ENCODE measurements at regions not wholly inside any gene's neighbourhood (a gene's known extent, or its start where the extent isn't known, plus 50 kb on each side); places are given as distances from the start of the nearest gene placed in this dataset.

DNA sequence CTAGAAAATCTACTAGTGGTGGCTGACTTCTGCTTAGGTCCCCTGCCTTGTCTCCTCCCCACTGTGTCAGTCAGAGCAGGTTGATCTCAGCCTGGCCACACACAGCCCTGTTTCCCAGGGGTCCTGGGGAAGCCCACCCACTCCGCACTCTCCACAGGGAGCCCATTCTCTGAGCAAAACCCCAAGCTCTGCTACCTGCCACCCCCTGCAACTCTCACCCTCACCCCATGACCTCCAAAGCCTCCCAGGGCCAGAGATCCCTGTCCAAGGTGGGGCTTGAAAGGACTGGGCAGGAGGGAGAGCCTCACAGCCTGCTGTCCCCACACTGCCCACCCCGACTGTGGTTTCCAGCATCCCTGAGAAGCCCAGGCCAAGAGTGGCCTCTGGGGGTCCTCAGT lies 58.8 kb upstream of the ZNF536 start:
- FAIRE-seq, result no peak

DNA sequence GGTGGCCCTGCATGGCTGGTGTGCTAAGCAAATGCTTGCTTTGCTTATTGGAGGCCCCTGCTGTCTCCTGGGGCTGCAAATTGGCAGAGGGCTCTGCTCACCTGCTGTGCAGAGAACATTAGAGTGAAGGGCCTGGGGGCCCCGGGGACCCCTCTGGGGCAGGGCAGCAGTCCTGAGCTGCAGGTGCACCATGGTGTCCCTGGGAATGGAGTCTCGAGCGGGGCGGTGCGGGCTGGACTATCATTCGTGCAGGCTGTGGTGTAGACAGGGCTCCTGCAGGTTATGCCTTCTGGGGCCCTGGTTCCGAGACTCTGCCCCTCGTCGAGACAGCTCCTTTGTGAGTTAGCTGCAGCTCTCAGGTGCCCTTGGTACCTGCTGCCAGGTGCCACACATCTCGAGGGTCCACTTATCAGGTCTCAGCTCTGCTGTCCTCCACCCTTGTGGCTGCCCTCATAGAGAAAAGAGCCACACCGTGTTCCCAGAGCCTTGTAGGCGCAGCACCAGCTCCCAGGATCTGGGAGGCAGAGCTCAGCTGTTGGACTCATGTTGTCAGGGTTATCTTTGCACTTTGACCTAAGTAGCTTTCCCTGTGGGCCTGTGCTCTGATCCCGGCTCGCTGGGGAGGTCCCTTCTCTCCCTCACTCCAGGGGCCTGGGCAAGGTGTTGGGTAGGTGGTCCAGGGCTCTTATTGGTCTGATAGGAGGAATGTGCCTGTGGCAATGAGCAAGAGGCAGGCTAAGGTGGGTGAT lies 58.0 kb upstream of the ZNF536 start:
- FAIRE-seq, result no peak

DNA sequence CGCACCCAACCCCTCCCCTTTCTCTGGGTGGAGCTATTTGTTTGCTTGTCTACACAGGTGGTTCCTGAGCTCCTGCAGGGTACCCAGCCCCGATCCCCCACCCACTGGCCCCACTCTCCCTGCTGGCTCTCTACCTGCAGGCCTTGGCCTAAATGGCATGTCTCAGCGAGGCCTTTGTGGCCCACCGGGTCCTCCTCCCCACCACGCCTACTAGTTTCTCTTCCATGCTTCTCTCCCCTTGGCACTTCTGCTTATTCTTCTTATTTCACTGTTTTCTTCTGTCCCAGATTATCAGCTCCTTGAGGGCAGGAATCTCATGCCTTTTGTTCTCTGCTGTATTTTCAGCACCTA lies 57.4 kb upstream of the ZNF536 start:
- no peak for FAIRE-seq

- no peak for FAIRE-seq
Measured at GRCh38 chr19:30315159-30315558, 57.0 kb upstream of the ZNF536 start.

- FAIRE-seq, result no peak
Measured at GRCh38 chr19:30316000-30316491, 56.1 kb upstream of the ZNF536 start.

- FAIRE-seq, result no peak
Measured at GRCh38 chr19:30316560-30317106, 55.6 kb upstream of the ZNF536 start.

GRCh38 chr19:30317403-30317802 lies 54.8 kb upstream of the ZNF536 start:
- no peak for FAIRE-seq

DNA sequence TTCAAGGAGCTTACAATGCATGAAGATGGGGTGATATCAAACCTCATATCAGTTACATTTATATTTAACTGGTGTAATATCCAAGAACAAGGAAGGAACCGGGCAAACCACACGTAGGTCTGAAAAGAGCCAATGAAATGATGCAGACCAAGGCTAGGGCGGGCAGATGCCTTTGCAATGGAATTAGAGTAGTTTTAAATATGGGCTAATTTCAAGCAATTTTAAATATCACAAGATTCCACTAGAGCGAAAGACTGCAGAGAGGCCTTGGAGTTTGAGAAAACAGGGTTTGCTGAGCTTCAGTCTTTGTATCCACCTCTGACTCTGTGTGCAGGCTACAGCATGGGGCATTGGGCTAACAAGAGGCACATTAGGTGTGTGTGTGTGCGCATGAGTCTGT lies 53.9 kb upstream of the ZNF536 start:
- FAIRE-seq, result no peak

DNA sequence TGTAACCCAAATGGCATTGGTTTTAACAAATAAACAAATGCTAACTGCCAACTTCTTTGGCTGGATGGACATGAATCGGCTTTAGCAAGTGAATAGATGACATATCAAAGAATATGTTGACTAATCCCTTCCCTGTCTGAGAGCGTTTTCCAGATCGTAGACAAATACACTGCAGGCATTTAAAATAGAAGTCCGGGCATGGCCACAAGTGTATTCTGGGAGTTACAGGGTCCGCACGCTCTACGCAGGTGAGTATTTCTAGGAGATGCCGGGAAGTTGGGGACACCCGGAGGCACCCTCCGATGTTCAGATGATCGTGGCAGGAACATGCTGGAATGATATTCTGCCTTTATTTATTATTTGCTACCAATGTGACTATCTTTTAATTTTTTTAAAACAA lies 53.2 kb upstream of the ZNF536 start:
- no peak for FAIRE-seq

DNA sequence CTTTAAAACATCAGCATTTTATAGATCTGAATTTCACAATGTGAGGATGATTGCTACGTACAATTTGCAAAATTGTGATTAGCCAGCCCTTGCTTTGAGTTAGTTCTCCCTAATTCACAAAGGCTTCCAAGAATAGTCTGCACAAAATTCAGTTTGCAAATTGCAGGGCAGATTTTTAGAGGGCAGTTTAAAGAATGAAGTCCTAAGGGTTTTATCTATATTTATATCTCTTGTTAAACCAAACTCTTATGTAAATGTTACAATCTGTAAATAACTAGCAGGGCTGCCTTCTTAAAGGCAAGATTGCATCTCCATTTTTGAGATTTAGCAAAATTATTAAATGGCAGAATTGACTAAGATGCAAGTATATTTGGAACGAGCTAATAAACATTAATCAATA lies 52.8 kb upstream of the ZNF536 start:
- no peak for FAIRE-seq

DNA sequence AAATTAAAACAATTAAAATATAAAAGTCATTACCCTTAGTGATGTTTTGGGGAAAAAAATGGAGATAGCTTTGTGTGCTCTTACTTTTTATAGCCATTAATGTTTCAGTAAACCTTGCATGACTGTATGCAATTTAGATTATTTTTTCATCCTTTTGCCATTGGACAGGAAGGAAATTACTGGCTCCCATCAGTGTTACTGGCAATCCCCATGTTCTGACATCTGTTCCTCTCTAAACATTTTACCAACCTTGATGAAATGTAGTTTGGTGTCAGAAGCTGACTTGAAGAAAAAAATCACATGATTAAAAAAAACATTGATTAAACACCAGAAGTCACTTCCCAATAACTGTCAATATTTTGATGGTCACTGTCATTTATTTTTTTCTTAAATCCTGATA lies 52.3 kb upstream of the ZNF536 start:
- FAIRE-seq, result no peak

- FAIRE-seq, result no peak
Measured at GRCh38 chr19:30320466-30320865, 51.7 kb upstream of the ZNF536 start.

DNA sequence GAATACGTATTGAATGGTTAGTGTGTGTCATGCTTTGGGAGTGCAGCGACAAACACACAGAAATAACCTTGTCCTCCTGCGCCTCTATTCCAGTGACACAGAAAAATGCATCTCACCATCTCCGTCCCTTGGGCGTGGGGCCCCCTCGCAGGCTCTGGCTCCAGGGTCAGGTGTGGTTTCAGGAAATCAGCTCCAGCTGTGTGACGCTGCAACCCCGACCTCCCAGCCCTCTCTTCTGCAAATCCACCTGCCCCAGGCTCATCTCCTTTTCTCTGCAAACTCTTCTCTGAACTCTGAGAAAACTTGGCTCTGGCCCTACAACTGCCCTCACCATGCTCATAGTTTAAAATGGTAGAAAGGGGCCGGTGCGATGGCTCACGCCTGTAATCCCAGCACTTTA lies 51.3 kb upstream of the ZNF536 start:
- no peak for FAIRE-seq

Data from A204.1 (cell line).